H54 (cell line): ENCODE measurements at regions not wholly inside any gene's neighbourhood (a gene's known extent, or its start where the extent isn't known, plus 50 kb on each side); places are given as distances from the start of the nearest gene placed in this dataset.

Experiments used
- DNase-seq: peaks from one replicate; pipeline ENCODE4 v3.0.0; 2011; ENCODE audit warnings: low spot score, mixed read lengths; ENCODE audit not compliant: insufficient read length
- FAIRE-seq: peaks from 3 replicates; lab custom pipeline; 2011; peaks lifted over from hg19 to GRCh38; lab: Jason Lieb, UNC
- POLR2A ChIP-seq: IDR thresholded peaks from 2 replicates; pipeline ENCODE4 v1.6.1; 2011; ENCODE audit warnings: low read depth, mild to moderate bottlenecking, low read length

DNA sequence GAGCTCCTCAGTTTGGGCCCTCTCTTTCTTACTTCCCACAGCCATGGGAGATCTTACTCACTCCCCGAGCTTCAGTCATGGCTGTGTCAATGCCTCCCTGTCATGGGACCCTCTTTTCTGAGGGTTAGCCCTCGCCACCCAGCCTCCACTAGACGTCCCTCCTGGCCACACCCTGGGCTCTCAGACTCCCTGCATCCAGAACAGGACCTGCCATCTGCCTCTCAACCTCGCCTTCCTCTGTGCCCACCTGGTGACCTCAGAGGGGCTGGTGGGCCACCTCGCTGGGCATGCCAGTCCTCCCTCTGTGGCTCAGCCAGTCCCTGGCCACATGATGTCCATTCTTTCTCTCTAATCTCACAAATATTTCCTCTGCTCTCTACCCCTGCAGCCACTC lies 54.6 kb upstream of the MED9 start:
- TF ChIP-seq POLR2A = no peak
- DNase-seq = no peak
- FAIRE-seq = no peak

GRCh38 chr17:17422641-17423040 lies 54.2 kb upstream of the MED9 start:
- no peak for TF ChIP-seq POLR2A
- DNase-seq (no peak), FAIRE-seq (no peak)

DNA sequence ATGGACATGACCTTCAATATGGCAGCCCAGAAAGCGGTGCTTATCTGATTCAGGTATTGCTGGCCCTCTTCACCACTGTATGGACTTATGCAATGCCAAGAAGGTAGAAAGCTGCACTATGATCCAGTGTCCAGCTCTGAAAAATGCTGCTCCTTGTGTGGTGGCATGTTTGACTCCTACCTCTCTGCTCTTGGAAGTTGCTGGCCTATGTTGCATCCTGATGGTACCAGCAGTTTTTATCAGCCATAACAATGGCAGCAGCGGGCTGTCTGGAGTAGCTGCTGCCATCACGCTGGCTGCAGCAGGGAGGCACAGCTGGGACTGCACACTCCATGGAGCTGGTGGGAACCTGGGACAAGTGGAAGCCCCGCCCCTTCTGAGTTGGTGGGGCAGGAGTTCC lies 53.1 kb upstream of the MED9 start:
- FAIRE-seq (no peak), DNase-seq (no peak)
- no peak for TF ChIP-seq POLR2A

- FAIRE-seq (no peak), DNase-seq (no peak)
- TF ChIP-seq POLR2A = no peak
Measured at GRCh38 chr17:17424552-17424951, 52.2 kb upstream of the MED9 start.

DNA sequence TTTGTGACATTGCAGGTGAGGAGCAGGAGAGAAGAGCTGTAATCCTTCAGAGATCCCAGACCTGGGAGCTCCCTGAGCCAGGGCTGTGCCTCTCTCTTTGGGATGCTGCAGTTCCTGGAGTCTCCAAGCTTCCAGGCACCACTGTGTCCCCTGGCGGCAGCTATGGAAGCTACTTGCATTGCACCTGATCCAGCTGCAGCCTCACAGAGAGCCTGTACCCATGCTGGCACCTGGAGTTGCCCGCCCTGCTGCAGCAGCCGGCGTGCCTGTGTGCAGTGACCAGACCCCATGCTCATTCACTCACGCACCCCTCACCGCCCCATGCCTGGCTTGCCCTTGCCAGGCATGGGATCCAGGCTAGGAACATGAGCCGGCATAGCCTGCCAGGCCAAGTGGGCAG lies 51.8 kb upstream of the MED9 start:
- DNase-seq (no peak), FAIRE-seq (no peak)
- TF ChIP-seq POLR2A = no peak

GRCh38 chr17:17425591-17425990 lies 51.2 kb upstream of the MED9 start:
- no peak for DNase-seq
- no peak for TF ChIP-seq POLR2A
- no peak for FAIRE-seq

DNA sequence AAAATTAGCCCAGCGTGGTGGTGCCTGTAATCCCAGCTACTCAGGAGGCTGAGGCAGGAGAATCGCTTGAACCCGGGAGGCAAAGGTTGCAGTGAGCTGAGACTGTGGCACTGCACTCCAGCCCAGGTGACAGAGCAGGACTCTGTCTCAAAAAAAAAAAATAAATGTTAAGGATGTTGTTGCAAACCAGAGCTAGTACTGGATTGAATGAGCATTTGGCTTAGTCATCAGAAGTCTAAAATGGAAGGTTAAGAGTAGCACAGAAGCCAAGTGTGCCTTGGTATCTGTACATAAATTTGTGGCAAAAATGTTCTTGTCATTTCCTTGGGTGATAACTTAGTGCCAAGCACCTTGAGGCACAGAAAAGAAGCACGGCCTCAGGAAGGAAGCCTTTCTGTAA lies 50.6 kb upstream of the MED9 start:
- TF ChIP-seq POLR2A = no peak
- no peak for FAIRE-seq

More for the DNA sequence above, 50.6 kb upstream of the MED9 start:
- no peak for DNase-seq
